IMR-90 (cell line): ENCODE measurements at regions not wholly inside any gene's neighbourhood (a gene's known extent, or its start where the extent isn't known, plus 50 kb on each side); places are given as distances from the start of the nearest gene placed in this dataset.
"Not testable (repeated sequence)": the region's sequence is repeated elsewhere in the genome, so short reads cannot be mapped to it uniquely, and the experiment has no call there.

Experiments used
- ATAC-seq: fragments of 200-7000 bp; cut with Tn5 transposase; 2 replicates; pipeline ENCODE4 v1.9.1; 2020; ENCODE audit warnings: low read depth, mild to moderate bottlenecking, moderate library complexity
- BruUV-seq: library from RNA; stranded (reverse); fragments of 400-500 nt; replicated peaks from 2 replicates; lab custom pipeline; 2021; lab: Mats Ljungman, UMichigan
- CTCF ChIA-PET: fragments of 300-600 bp; formaldehyde crosslinking; extraction: SDS; loops from one replicate; lab custom pipeline; 2021; ENCODE audit warnings: antibody characterized with exemption; lab: Yijun Ruan, JAX
- POLR2A ChIA-PET: fragments of 300-600 bp; sonication (Branson Sonifier 250); formaldehyde crosslinking; loops from one replicate; lab custom pipeline; 2022; ENCODE audit warnings: antibody characterized with exemption; ENCODE audit not compliant: unreplicated experiment; lab: Charles Lee
- DNase-seq: peaks from one replicate; pipeline ENCODE4 v3.0.0; 2013
- H2AFZ ChIP-seq: replicated peaks from 2 replicates; pipeline ENCODE3; 2013; ENCODE audit warnings: low read length, mild to moderate bottlenecking; ENCODE audit not compliant: poor library complexity
- H2AK5ac ChIP-seq: 2 replicates; pipeline ENCODE4 v1.6.1; 2013; ENCODE audit warnings: low read depth, low read length, inconsistent platforms
- H2AK9ac ChIP-seq: replicated peaks from 2 replicates; pipeline ENCODE3; 2013; ENCODE audit warnings: mild to moderate bottlenecking, low read depth, low read length, moderate library complexity; ENCODE audit not compliant: poor library complexity
- H2BK120ac ChIP-seq: 2 replicates; pipeline ENCODE4 v1.6.1; 2013; ENCODE audit warnings: low read depth, low read length, inconsistent platforms
- H2BK15ac ChIP-seq: 3 replicates; pipeline ENCODE4 v1.6.1; 2013; ENCODE audit warnings: low read depth, low read length, inconsistent platforms
- H2BK20ac ChIP-seq: 2 replicates; pipeline ENCODE4 v1.6.1; 2013; ENCODE audit warnings: low read depth, mild to moderate bottlenecking, inconsistent platforms, low read length, moderate library complexity
- H2BK5ac ChIP-seq: 2 replicates; pipeline ENCODE4 v1.6.1; 2013; ENCODE audit warnings: mild to moderate bottlenecking, low read depth, low read length, inconsistent platforms; ENCODE audit not compliant: poor library complexity, severe bottlenecking
- H3K14ac ChIP-seq: replicated peaks from 2 replicates; pipeline ENCODE4 v1.6.1; 2013; ENCODE audit warnings: low read depth, low read length, inconsistent platforms
- H3K18ac ChIP-seq: 2 replicates; pipeline ENCODE4 v1.6.1; 2013; ENCODE audit warnings: low read depth, low read length, control low read depth
- H3K23ac ChIP-seq: 2 replicates; pipeline ENCODE4 v1.6.1; 2013; ENCODE audit warnings: low read depth, low read length, inconsistent platforms
- H3K27ac ChIP-seq: 2 replicates; pipeline ENCODE4 v1.5.1; 2013; ENCODE audit warnings: mild to moderate bottlenecking, control low read depth, low read length; ENCODE audit not compliant: insufficient read depth
- H3K27me3 ChIP-seq: 2 replicates; pipeline ENCODE4 v1.6.1; 2013; ENCODE audit warnings: low read length; ENCODE audit not compliant: control insufficient read depth, insufficient read depth
- H3K36me3 ChIP-seq: 2 replicates; pipeline ENCODE4 v1.6.1; 2013; ENCODE audit warnings: low read length, mixed read lengths; ENCODE audit not compliant: control insufficient read depth, insufficient read depth
- H3K4ac ChIP-seq: 2 replicates; pipeline ENCODE4 v1.6.1; 2013; ENCODE audit warnings: low read depth, low read length, inconsistent platforms
- H3K4me1 ChIP-seq: 2 replicates; pipeline ENCODE4 v1.6.1; 2013; ENCODE audit warnings: low read length, mixed read lengths; ENCODE audit not compliant: control insufficient read depth, insufficient read depth
- H3K4me2 ChIP-seq: 2 replicates; pipeline ENCODE4 v1.6.1; 2013; ENCODE audit warnings: low read depth, mild to moderate bottlenecking, control low read depth, low read length, moderate library complexity
- H3K4me3 ChIP-seq: 2 replicates; pipeline ENCODE4 v1.5.1; 2013; ENCODE audit warnings: low read depth, mild to moderate bottlenecking, control low read depth, low read length, moderate library complexity; ENCODE audit not compliant: insufficient read depth
- H3K56ac ChIP-seq: 2 replicates; pipeline ENCODE4 v1.6.1; 2013; ENCODE audit warnings: low read length, inconsistent platforms; ENCODE audit not compliant: insufficient read depth; ENCODE audit errors: extremely low read depth
- H3K79me1 ChIP-seq, 2 experiments: 2 replicates each; pipeline ENCODE4 v1.6.1; 2013; ENCODE audit warnings: low read length in 2 of 2, inconsistent platforms in 1 of 2, low read depth in 1 of 2
- H3K9ac ChIP-seq: 2 replicates; pipeline ENCODE4 v1.6.1; 2013; ENCODE audit warnings: low read depth, low read length, control low read depth
- H3K9me1 ChIP-seq: 2 replicates; pipeline ENCODE4 v1.6.1; 2013; ENCODE audit warnings: low read length, inconsistent platforms; ENCODE audit not compliant: insufficient read depth
- H3K9me3 ChIP-seq: 2 replicates; pipeline ENCODE4 v1.6.1; 2013; ENCODE audit warnings: low read length; ENCODE audit not compliant: control insufficient read depth, insufficient read depth
- H4K20me1 ChIP-seq: 2 replicates; pipeline ENCODE4 v1.6.1; 2013; ENCODE audit warnings: low read length, inconsistent platforms; ENCODE audit not compliant: insufficient read depth
- H4K5ac ChIP-seq: 2 replicates; pipeline ENCODE4 v1.6.1; 2013; ENCODE audit warnings: mild to moderate bottlenecking, low read depth, low read length, control low read depth
- H4K8ac ChIP-seq, 2 experiments: 2 replicates each; pipeline ENCODE4 v1.6.1; 2013; ENCODE audit warnings: low read depth in 2 of 2, low read length in 2 of 2, control low read depth in 1 of 2, inconsistent platforms in 1 of 2
- H4K91ac ChIP-seq: 2 replicates; pipeline ENCODE4 v1.6.1; 2013; ENCODE audit warnings: low read depth, low read length, inconsistent platforms; ENCODE audit not compliant: insufficient read depth
- WGBS, 2 experiments: methylation state at CpG; one replicate each; pipeline versions ENCODE4 v1.1.5 to v1.1.7; 2013; ENCODE audit warnings: missing lambda C conversion rate in 2 of 2; ENCODE audit not compliant: insufficient read length in 1 of 2; ENCODE audit errors: extremely low coverage in 2 of 2; 5-methylcytosine and 5-hydroxymethylcytosine counted together
- dilution Hi-C: fragments of 300-500 bp; cut with HindIII; formaldehyde crosslinking; loops from one replicate; pipeline ENCODE4 v1.14.3; 2018; ENCODE audit warnings: low sequenced_read_pairs; ENCODE audit not compliant: unreplicated experiment
- in situ Hi-C: fragments of 300-500 bp; cut with MboI; formaldehyde crosslinking; loops from 3 replicates; pipeline ENCODE4 v1.14.3; 2019; ENCODE audit warnings: low sequenced_read_pairs, inconsistent platforms, mixed read lengths
- intact Hi-C: fragments of 100-400 bp; cut with micrococcal nuclease; formaldehyde crosslinking; loops from 2 replicates; pipeline ENCODE4 v1.10.0; 2022

DNA sequence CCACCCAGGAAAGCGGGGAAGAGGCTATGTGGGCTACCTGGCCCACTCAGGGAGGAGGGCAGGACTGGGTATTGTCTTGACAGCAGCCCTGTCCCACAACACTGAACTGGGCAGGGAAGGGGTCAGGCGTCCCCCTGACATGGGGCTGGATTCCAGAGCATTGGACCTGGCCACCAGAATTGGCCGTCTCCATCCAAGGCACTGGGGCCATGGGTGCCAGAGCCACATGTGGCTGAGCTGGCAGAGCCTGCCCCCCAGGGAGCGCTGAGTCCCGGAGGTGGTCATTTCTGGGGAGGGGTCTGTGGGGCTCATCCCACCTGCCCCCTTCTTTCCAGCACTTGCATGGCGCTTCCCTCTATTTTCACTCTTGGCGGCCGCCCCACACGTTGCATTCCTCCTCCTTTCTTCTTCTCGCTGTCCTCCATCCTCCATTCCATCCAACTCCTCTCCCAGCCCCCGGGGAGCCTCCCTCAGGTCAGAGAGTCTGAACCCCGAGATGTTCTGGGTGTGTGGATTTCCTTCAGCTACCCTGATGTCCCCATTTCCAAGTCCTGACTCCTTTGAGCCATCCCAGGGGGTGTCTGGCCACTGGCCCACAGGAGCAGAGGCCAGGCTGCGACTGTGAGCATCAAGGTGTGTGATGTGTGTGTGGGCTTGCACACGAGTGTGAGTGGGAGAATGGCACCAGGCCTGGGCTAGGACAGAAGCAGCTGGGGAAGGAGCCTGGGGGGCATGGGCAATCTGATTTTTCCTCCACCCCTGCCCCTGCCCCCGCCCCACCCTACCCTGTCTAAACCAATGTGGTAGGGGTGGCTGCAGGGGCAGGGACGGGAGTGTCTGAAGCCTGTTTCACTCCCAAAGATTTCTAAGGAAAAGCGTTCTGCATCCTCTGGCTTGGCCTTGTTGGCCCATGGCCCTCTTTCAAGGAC is 171.2 kb downstream of the TBC1D2B start:
- H4K8ac ChIP-seq, H3K9me1 ChIP-seq, H2BK20ac ChIP-seq, H3K4me2 ChIP-seq, intact Hi-C loops, H3K14ac ChIP-seq, POLR2A ChIA-PET, in situ Hi-C loops, BruUV-seq, H2BK15ac ChIP-seq, dilution Hi-C loops, H3K4ac ChIP-seq, H3K79me1 ChIP-seq, H3K4me3 ChIP-seq, CTCF ChIA-PET, H2AK9ac ChIP-seq, H3K27ac ChIP-seq, H4K91ac ChIP-seq, H2BK120ac ChIP-seq, H4K5ac ChIP-seq, H3K36me3 ChIP-seq, ATAC-seq, H2BK5ac ChIP-seq, H4K20me1 ChIP-seq, H3K18ac ChIP-seq, H2AK5ac ChIP-seq, H3K23ac ChIP-seq, DNase-seq, H3K56ac ChIP-seq, H2AFZ ChIP-seq, H3K9me3 ChIP-seq, H3K9ac ChIP-seq, H3K4me1 ChIP-seq: not testable (repeated sequence)
- WGBS, 2 experiments = no CpG with 5 or more reads among the region's 17 CpGs
- H3K27me3 ChIP-seq = peaks cover 15% of the 10 kb centered on the region; the same call in 1 of the 2 replicates
